ENCODE measurements at regions not wholly inside any gene's neighbourhood (a gene's known extent, or its start where the extent isn't known, plus 50 kb on each side); places are given as distances from the start of the nearest gene placed in this dataset.

DNA sequence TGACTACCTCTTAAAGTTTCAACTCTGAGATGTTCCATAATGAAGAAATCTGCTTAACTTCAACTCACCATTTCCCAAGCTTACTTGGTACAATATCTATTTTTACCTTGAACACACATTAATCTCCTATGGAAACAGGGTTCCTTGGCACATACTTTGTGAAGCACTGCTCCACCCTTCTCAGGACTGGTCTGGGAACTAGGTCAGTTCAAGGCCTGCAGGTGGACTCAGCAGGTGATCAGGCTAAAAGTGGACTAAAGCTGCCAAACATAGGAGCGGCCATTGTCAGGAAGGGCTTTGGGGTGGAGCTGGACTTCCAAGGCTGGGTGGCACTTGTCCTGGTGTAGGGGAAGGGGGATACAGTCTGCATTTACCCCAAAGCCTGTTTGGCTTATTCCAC is 202.3 kb downstream of the NUAK1 start:
- no peak for FAIRE-seq

DNA sequence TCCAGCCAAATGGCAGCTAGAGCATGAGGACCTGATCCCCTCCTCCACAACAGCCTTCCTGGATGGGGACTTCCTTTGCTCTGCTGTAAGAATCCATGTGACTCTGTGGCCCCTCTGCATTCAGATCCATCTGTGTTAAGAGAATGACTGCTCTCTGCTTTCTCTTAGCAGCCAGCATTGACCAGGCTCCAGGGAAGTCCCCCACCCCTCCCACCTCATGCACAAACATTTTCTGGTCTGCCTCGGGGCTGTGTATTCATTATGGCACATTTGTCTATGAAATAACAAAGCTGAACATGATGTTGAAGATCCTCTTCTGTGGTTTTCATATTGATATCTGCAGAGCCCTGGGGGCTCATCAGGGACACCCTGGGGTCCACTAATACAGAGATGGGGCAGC is 201.7 kb downstream of the NUAK1 start:
- FAIRE-seq, result no peak

DNA sequence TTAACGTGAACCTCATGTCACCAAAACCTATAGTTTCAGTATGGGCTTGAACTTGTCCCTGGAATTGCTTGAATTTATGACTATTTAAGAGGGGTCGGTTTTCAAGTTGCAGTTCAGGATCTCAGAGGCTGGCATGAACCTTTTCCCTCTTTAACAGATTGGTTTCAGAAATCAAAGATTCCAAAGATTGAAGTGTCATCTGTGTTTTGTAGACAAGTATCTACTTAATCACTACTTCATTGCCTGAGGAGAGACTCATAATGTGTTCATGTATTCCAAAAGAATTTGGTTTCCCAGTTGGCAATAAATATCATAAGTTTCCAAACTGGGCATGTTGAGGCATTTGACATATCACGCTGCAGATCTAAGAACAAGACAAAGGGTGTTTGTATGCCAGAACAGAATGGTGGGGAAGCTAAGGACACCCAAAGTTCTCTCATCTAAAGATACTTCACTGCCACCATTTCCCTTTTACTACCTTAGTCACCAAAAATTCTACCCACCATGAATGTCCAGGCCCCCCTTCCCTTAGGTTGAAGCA is 199.5 kb downstream of the NUAK1 start:
- no peak for FAIRE-seq

- no peak for FAIRE-seq
Measured at GRCh38 chr12:105942281-105942680, 196.5 kb downstream of the NUAK1 start.

GRCh38 chr12:105943525-105943924 is 195.2 kb downstream of the NUAK1 start:
- FAIRE-seq, result no peak

- FAIRE-seq, result no peak
Measured at GRCh38 chr12:105944628-105945027, 194.1 kb downstream of the NUAK1 start.

- FAIRE-seq, result no peak
Measured at GRCh38 chr12:105945880-105946279, 192.9 kb downstream of the NUAK1 start.

GRCh38 chr12:105946493-105946901 is 192.3 kb downstream of the NUAK1 start:
- FAIRE-seq, result no peak

- FAIRE-seq, result no peak
Measured at GRCh38 chr12:105947906-105948305, 190.8 kb downstream of the NUAK1 start.

DNA sequence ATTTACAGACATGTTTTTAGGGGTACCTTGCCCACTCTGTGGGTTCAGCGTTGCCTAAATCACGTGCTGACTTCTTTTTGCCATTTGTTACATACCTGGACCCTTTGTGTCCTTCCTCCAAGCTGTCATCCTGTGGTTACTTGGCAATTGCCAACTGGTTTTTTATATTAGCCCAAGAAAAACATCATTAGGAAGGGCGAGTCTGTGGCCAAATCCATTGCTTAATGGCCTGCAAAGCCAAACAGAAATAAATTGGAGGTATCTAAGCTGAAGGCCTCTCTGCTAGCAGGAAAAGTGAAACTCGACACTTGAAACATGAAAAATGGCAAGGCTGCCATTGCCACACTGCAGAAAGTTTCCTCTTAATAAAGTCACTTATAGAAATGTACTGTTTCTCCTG is 190.4 kb downstream of the NUAK1 start:
- no peak for FAIRE-seq

DNA sequence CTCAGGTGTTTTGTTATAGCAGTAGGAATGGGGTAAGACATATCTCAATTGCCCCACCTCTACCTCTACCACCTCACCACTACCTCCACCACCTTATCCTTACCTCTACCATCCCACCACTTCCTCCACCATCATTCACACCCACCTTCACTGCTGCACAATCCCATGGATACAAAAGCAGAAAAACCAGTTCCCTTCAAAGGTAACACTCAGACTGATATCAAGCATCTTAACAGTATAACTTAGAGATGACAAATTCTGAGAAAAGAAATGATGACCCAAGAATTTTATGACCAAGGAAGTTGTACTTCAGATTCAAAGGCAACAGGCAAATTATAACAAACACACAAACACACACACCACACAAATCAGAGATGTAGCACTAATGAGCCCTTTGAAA is 189.4 kb downstream of the NUAK1 start:
- FAIRE-seq, result no peak

GRCh38 chr12:105951732-105952131 is 187.0 kb downstream of the NUAK1 start:
- FAIRE-seq, result no peak

DNA sequence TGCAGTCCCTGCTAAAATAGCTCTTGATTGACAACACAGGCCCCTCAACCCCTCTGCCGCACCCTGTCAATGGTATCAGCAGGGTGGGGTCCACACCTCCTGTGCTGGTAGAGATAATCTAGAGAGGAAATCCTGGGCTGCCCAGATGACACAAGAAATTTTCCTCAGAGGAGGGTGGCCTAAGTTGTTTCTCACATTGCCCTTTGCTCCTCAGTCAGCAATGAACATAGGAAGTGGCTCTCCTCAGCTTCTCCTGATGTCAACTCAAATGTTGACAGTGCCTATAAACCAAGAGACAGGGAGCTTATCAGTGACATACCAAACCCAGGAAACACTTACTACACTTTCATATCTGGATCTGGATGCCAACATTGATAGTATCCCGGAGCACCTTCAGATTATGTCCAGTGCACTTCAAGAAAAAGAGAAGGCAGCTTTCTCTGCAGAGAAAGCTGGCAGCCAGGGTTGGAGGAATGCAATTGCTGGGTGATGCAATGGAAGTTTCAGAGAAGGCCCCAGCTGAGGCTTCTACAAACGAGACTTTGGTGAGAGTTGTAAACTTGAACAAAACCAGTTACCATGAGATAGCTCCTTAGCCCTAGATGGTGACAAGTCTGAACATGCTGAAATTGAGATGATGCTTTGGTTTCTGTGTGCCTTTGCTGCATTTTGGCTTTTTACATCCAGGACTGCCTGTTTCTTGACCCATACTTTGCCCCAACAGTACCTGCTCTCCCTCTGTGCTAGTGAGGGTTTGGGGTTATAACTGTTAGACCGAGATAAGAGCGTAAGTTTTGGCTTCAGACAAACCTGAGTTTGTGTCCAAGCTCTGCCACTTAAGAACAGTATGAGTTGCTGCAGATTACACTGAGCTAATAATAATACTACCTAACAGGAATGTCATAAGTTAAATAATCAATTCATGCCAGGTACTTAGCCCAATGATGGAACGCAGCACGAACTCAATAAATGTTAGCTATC is 183.5 kb downstream of the NUAK1 start:
- no peak for FAIRE-seq

GRCh38 chr12:105955976-105956375 is 182.8 kb downstream of the NUAK1 start:
- no peak for FAIRE-seq

DNA sequence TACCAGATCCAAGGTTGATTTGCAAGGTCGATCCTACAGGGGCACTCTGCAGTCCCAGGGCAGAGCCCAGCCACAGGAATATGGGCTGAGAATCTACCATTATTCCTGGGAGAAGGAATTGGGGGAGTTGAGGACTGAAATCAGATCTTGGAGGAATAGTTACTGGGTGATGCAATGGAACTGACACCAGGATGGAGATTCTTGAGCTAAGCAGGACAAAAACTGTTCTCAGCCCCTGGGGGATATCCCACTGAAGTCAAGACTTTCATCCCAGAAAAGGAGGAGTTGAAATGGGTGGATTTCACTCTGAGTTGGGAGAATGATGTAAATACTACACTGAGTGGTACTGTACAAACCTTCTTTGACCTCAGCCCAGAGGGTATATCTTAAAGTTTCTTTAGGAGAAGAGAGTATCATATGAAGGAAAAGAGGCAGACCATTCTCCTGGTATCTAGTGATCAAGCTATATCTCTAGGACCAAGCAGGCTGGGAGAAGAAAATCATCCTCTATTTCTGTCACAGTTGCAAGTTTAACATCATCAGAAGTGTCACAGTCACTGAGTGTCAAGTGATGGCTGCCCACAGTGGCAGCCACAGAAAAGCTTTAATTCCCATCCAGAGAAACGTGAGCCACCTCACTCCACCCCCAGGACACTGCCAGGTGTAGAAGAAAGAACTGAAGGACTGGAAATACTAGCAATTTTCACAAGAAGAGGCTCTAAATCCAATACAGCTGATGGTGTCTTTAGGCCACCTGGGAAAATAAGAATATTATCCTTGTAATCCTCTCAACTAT is 181.9 kb downstream of the NUAK1 start:
- no peak for FAIRE-seq

- no peak for FAIRE-seq
Measured at GRCh38 chr12:105960319-105961083, 178.3 kb downstream of the NUAK1 start.

- no peak for FAIRE-seq
Measured at GRCh38 chr12:105961821-105962671, 176.7 kb downstream of the NUAK1 start.

GRCh38 chr12:105967038-105967776 is 171.5 kb downstream of the NUAK1 start:
- no peak for FAIRE-seq

- FAIRE-seq, result no peak
Measured at GRCh38 chr12:105968025-105968424, 170.7 kb downstream of the NUAK1 start.

DNA sequence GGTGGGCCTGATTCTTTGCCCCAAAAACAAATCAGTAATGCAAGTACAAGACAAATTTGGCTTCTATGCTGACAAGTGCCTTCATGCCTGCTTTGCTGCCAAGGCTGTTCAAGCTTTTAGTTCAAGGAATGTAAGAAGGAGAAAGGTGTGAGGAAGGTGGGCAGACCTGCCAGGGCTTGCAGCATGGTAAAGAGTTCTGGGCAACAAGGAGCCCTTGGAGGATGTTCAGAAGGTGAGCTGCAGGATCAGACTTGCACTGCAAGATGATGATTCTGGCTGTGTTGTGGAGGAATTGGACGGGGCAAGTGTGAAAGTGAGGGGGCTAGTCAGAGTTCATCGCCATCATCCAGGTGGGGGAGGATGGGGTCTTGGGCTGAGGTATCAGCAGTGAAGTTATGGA is 167.9 kb downstream of the NUAK1 start:
- no peak for FAIRE-seq

DNA sequence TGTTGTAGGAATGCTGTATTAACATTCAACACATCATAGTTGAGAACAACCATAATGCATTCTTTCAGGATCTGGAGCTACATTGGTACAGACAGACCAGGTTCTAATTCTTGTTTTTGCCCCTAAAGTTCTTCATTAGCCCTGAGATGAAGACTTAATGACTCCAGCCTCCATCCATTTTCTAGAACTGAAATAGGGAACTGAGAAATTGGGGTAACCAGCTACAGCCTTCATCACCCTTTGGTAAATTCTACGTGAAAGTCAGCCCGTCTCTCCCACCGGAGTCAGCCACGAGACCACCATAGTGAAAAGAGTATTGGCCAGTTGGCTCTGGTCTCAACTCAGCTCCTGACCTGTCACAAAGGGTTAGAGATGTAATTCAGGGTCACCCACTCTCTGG is 164.0 kb downstream of the NUAK1 start:
- FAIRE-seq, result no peak
